Stimulated activated CD4-positive, alpha-beta T cell treated with anti-CD3 and anti-CD28 coated beads, Interleukin-15, amount 100 ng/mL, for 48 hours (primary cell): ENCODE measurements at regions not wholly inside any gene's neighbourhood (a gene's known extent, or its start where the extent isn't known, plus 50 kb on each side); places are given as distances from the start of the nearest gene placed in this dataset.
"Not testable (repeated sequence)": the region's sequence is repeated elsewhere in the genome, so short reads cannot be mapped to it uniquely, and the experiment has no call there.

ENCODE experiments used
- DNase-seq, 2 donors: peaks; one replicate each; pipeline ENCODE4 v3.0.0-alpha.2; 2020; ENCODE audit warnings: low read depth in 2 of 2

- not testable (repeated sequence) for DNase-seq
Measured at GRCh38 chr6:27773542-27774263, 138.5 kb downstream of the OR2B2 start.

- DNase-seq, result peak; percentile 79 to 87
Measured at GRCh38 chr6:27772261-27773001, 139.8 kb downstream of the OR2B2 start.

GRCh38 chr6:27771235-27771634 is 141.0 kb downstream of the OR2B2 start:
- DNase-seq, result no peak

- no peak for DNase-seq
Measured at GRCh38 chr6:27770724-27771123, 141.5 kb downstream of the OR2B2 start.

- no peak for DNase-seq
Measured at GRCh38 chr6:27768556-27768955, 143.6 kb downstream of the OR2B2 start.

- no peak for DNase-seq
Measured at GRCh38 chr6:27767851-27768250, 144.3 kb downstream of the OR2B2 start.

- no peak for DNase-seq
Measured at GRCh38 chr6:27766405-27766804, 145.8 kb downstream of the OR2B2 start.

- no peak for DNase-seq
Measured at GRCh38 chr6:27765028-27765590, 147.1 kb downstream of the OR2B2 start.

- DNase-seq, result no peak
Measured at GRCh38 chr6:27761391-27761790, 150.8 kb downstream of the OR2B2 start.

- DNase-seq, result no peak
Measured at GRCh38 chr6:27760464-27760863, 151.7 kb downstream of the OR2B2 start.

- no peak for DNase-seq
Measured at GRCh38 chr6:27759930-27760329, 152.3 kb downstream of the OR2B2 start.

GRCh38 chr6:27758491-27758890 is 153.7 kb downstream of the OR2B2 start:
- DNase-seq, result no peak

GRCh38 chr6:27757307-27757706 is 154.9 kb downstream of the OR2B2 start:
- peak in 1 of 2 donors; percentile 50 for DNase-seq

- no peak for DNase-seq
Measured at GRCh38 chr6:27755768-27756167, 156.4 kb downstream of the OR2B2 start.

- no peak for DNase-seq
Measured at GRCh38 chr6:27754408-27754782, 157.8 kb downstream of the OR2B2 start.

- DNase-seq, result peak; percentile 74 to 76
Measured at GRCh38 chr6:27753668-27754407, 158.4 kb downstream of the OR2B2 start.

- DNase-seq, result peak in 1 of 2 donors; percentile 15
Measured at GRCh38 chr6:27752038-27752885, 159.9 kb downstream of the OR2B2 start.

- no peak for DNase-seq
Measured at GRCh38 chr6:27748661-27749060, 163.5 kb downstream of the OR2B2 start.

GRCh38 chr6:27747637-27748036 is 164.6 kb downstream of the OR2B2 start:
- no peak for DNase-seq

GRCh38 chr6:27746860-27747259 is 165.3 kb downstream of the OR2B2 start:
- not testable (repeated sequence) for DNase-seq

GRCh38 chr6:27743787-27744186 is 168.4 kb downstream of the OR2B2 start:
- DNase-seq, result no peak
